ENCODE measurements at regions not wholly inside any gene's neighbourhood (a gene's known extent, or its start where the extent isn't known, plus 50 kb on each side); places are given as distances from the start of the nearest gene placed in this dataset.

DNA sequence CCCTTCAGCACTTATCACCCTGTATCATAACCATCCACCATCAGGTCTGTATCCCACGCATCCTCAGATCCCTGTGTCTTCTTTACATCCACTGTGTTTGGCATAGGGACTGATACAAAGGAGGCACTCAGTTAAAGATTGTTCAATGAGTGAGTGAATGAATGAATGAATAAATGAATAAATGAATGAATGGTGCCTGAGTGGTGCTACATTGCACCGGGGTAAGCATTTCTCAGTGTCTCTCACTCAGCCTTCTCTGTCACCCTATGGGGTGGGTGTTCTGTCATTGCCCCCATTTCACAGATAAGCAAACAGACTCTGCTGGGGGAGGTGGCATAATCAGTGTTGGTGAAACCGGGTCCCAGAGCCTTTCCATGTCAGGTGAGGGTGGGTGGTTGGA, 56.6 kb upstream of the ID3 start:
- CTCF ChIA-PET = interaction anchor here (0.5 kb wide), 1 partner anchor 14 kb away, joined by 6 read pairs; no protein-coding TSS in a partner anchor
- Histone ChIP-seq H3K4me3 (ENCODE audit: low read depth in 2 of 2, low read length in 2 of 2) (no peak overlapping the region), H3K36me3 (ENCODE audit: control insufficient read depth, insufficient read depth, low read length) (no peaks in the 10 kb centered on the region; the same call in 1 of the 2 replicates), H3K27ac (ENCODE audit: low read length) (no peak overlapping the region), H3K4me1 (ENCODE audit: control insufficient read depth, insufficient read depth, low read length) (0 out of 2 replicates have a peak, but pooled peaks cover 3% of the 10 kb centered on the region), H3K9me3 (ENCODE audit: control insufficient read depth, insufficient read depth, low read depth, low read length) (no peaks in the 10 kb centered on the region), H3K27me3 (ENCODE audit: control insufficient read depth, insufficient read depth, low read length) (peaks cover 7% of the 10 kb centered on the region)
- POLR2A ChIA-PET = no interaction called here
- TF ChIP-seq, protein P1, sequence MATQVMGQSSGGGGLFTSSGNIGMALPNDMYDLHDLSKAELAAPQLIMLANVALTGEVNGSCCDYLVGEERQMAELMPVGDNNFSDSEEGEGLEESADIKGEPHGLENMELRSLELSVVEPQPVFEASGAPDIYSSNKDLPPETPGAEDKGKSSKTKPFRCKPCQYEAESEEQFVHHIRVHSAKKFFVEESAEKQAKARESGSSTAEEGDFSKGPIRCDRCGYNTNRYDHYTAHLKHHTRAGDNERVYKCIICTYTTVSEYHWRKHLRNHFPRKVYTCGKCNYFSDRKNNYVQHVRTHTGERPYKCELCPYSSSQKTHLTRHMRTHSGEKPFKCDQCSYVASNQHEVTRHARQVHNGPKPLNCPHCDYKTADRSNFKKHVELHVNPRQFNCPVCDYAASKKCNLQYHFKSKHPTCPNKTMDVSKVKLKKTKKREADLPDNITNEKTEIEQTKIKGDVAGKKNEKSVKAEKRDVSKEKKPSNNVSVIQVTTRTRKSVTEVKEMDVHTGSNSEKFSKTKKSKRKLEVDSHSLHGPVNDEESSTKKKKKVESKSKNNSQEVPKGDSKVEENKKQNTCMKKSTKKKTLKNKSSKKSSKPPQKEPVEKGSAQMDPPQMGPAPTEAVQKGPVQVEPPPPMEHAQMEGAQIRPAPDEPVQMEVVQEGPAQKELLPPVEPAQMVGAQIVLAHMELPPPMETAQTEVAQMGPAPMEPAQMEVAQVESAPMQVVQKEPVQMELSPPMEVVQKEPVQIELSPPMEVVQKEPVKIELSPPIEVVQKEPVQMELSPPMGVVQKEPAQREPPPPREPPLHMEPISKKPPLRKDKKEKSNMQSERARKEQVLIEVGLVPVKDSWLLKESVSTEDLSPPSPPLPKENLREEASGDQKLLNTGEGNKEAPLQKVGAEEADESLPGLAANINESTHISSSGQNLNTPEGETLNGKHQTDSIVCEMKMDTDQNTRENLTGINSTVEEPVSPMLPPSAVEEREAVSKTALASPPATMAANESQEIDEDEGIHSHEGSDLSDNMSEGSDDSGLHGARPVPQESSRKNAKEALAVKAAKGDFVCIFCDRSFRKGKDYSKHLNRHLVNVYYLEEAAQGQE (IDR thresholded peaks at IDR 0.05; ENCODE audit: insufficient read depth in 1 of 2, low read depth in 2 of 2, low read length in 1 of 2) = no peak
- TF ChIP-seq, protein P2, sequence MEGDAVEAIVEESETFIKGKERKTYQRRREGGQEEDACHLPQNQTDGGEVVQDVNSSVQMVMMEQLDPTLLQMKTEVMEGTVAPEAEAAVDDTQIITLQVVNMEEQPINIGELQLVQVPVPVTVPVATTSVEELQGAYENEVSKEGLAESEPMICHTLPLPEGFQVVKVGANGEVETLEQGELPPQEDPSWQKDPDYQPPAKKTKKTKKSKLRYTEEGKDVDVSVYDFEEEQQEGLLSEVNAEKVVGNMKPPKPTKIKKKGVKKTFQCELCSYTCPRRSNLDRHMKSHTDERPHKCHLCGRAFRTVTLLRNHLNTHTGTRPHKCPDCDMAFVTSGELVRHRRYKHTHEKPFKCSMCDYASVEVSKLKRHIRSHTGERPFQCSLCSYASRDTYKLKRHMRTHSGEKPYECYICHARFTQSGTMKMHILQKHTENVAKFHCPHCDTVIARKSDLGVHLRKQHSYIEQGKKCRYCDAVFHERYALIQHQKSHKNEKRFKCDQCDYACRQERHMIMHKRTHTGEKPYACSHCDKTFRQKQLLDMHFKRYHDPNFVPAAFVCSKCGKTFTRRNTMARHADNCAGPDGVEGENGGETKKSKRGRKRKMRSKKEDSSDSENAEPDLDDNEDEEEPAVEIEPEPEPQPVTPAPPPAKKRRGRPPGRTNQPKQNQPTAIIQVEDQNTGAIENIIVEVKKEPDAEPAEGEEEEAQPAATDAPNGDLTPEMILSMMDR (IDR thresholded peaks at IDR 0.05) = no peak
- TF ChIP-seq TCF7L2 (IDR thresholded peaks at IDR 0.05; ENCODE audit: low read depth, low read length) (no peak), SIN3A (IDR thresholded peaks at IDR 0.05; ENCODE audit: borderline replicate concordance, insufficient read depth, low read depth, low read length) (no peak), POLR2AphosphoS5 (IDR thresholded peaks at IDR 0.05; ENCODE audit: low read depth, low read length) (no peak)
- intact Hi-C loops (cut with micrococcal nuclease; ENCODE audit: unreplicated experiment) (no loop called here), in situ Hi-C loops (cut with HindIII; ENCODE audit: low pct_unique_long_range_greater_than_20kb, low sequenced_read_pairs) (no loop called here)
- no TSS peak for BruUV-seq (replicated peaks)
- ATAC-seq = no peak
- no peak for DNase-seq (ENCODE audit: low read depth, low spot score)

DNA sequence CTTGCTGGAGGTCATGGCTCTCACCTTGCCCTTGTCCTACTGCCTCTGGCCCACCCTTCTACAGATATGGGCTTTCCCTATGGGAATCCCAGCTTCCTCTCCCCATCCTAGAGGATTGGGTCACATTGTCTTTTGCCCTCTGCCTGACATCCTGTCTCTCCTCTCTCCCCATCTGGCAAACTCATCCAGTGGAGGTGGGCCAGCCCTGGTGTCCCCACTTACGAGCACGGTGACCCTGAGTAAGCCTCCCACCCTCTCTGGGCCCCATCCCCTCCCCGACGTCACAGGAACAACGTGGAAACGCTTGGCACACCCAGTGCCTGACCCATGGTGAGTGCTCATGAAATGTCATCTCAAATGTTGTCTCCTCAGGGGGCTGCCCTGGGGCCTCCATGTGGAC, 56.1 kb upstream of the ID3 start:
- intact Hi-C loops (cut with micrococcal nuclease; ENCODE audit: unreplicated experiment) (no loop called here), in situ Hi-C loops (cut with HindIII; ENCODE audit: low pct_unique_long_range_greater_than_20kb, low sequenced_read_pairs) (no loop called here)
- TF ChIP-seq POLR2AphosphoS5 (IDR thresholded peaks at IDR 0.05; ENCODE audit: low read depth, low read length) (no peak), TCF7L2 (IDR thresholded peaks at IDR 0.05; ENCODE audit: low read depth, low read length) (no peak), SIN3A (IDR thresholded peaks at IDR 0.05; ENCODE audit: borderline replicate concordance, insufficient read depth, low read depth, low read length) (no peak)
- TF ChIP-seq, protein P1 (IDR thresholded peaks at IDR 0.05; ENCODE audit: insufficient read depth in 1 of 2, low read depth in 2 of 2, low read length in 1 of 2) = no peak
- TF ChIP-seq, protein P2 (IDR thresholded peaks at IDR 0.05) = no peak
- H3K27me3 ChIP-seq (ENCODE audit: control insufficient read depth, insufficient read depth, low read length) = peaks cover 7% of the 10 kb centered on the region
- H3K4me3 ChIP-seq (ENCODE audit: low read depth in 2 of 2, low read length in 2 of 2) = no peak overlapping the region
- CTCF ChIA-PET = interaction anchor here (0.5 kb wide), 1 partner anchor 14 kb away, joined by 6 read pairs; no protein-coding TSS in a partner anchor
- H3K9me3 ChIP-seq (ENCODE audit: control insufficient read depth, insufficient read depth, low read depth, low read length) = no peaks in the 10 kb centered on the region
- no peak overlapping the region for H3K27ac ChIP-seq (ENCODE audit: low read length)
- no peak for ATAC-seq
- 0 out of 2 replicates have a peak, but pooled peaks cover 3% of the 10 kb centered on the region for H3K4me1 ChIP-seq (ENCODE audit: control insufficient read depth, insufficient read depth, low read length)
- BruUV-seq (replicated peaks) = no TSS peak
- H3K36me3 ChIP-seq (ENCODE audit: control insufficient read depth, insufficient read depth, low read length) = no peaks in the 10 kb centered on the region; the same call in 1 of the 2 replicates
- no peak for DNase-seq (ENCODE audit: low read depth, low spot score)
- POLR2A ChIA-PET = interaction anchor here (0.6 kb wide), 1 partner anchor 9 kb away, joined by 3 read pairs; no protein-coding TSS in a partner anchor
